ENCODE measurements at regions not wholly inside any gene's neighbourhood (a gene's known extent, or its start where the extent isn't known, plus 50 kb on each side); places are given as distances from the start of the nearest gene placed in this dataset.

DNA sequence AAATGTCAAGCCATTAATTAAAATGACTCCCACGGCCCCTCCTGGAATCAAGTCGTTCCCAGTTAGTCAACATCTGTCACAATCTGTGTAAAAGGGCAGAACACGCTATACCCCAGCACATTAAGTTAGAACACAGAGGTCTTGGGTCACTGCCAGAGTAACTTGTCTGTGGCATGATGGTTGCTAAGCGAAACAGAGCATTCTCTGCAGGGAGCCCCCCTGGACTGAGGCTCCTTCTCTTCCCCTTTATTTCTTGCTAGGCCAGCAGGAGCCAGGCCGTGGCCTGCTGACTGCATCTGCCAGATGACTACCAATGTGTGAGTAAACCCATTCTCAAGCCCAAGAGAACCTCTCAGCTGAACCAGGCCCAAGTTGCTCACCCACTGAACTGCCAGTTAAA, 51.9 kb upstream of the ZBED3 start:
- Histone ChIP-seq H3K27me3 (peaks cover 0 to 5% (median 0%) of the 10 kb centered on the region in 4 donors), H3K27ac (peak overlapping the region in 1 of 4 donors; percentile 39), H3K4me1 (peaks cover 0 to 1% (median 0%) of the 10 kb centered on the region in 3 donors), H3K9me3 (no peaks in the 10 kb centered on the region), H3K36me3 (no peaks in the 10 kb centered on the region), H3K4me3 (no peak overlapping the region)
- intact Hi-C loops (cut with DNase I): no loop called here
- no peak for DNase-seq
- WGBS, 2 donors: 68 to 80% methylated on average over 5 of the region's 5 CpGs
- TF ChIP-seq POLR2A (IDR thresholded peaks at IDR 0.05): no peak
- TF ChIP-seq, protein P1, sequence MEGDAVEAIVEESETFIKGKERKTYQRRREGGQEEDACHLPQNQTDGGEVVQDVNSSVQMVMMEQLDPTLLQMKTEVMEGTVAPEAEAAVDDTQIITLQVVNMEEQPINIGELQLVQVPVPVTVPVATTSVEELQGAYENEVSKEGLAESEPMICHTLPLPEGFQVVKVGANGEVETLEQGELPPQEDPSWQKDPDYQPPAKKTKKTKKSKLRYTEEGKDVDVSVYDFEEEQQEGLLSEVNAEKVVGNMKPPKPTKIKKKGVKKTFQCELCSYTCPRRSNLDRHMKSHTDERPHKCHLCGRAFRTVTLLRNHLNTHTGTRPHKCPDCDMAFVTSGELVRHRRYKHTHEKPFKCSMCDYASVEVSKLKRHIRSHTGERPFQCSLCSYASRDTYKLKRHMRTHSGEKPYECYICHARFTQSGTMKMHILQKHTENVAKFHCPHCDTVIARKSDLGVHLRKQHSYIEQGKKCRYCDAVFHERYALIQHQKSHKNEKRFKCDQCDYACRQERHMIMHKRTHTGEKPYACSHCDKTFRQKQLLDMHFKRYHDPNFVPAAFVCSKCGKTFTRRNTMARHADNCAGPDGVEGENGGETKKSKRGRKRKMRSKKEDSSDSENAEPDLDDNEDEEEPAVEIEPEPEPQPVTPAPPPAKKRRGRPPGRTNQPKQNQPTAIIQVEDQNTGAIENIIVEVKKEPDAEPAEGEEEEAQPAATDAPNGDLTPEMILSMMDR (IDR thresholded peaks at IDR 0.05): no peak

Small RNA genes in the stretch of these regions (small RNA-seq; reads per million reads assigned to genes)
- gene HMGB1P35: 0 reads per million in 4 donors
